H1 (cell line): ENCODE measurements at regions not wholly inside any gene's neighbourhood (a gene's known extent, or its start where the extent isn't known, plus 50 kb on each side); places are given as distances from the start of the nearest gene placed in this dataset.

Experiments
- CHD1 ChIP-seq: IDR thresholded peaks from 2 replicates; pipeline ENCODE4 v1.6.1; 2012; ENCODE audit warnings: low read depth, low read length, improper control_type of control experiment
- PHF8 ChIP-seq: fragments of 200-600 bp; sonication (generic); conservative IDR thresholded peaks from 2 replicates; pipeline ENCODE4 v1.7.1; 2012; ENCODE audit warnings: low read depth, mild to moderate bottlenecking, inconsistent platforms, low read length, moderate library complexity
- RAD21 ChIP-seq, 2 experiments: IDR thresholded peaks in 1 of 2; conservative IDR thresholded peaks in 1 of 2; 2 replicates each; pipeline ENCODE4 v1.6.1; 2011; ENCODE audit warnings: low read depth in 2 of 2, low read length in 2 of 2, improper control_type of control experiment in 1 of 2, inconsistent platforms in 1 of 2, mild to moderate bottlenecking in 1 of 2, moderate library complexity in 1 of 2
- TBP ChIP-seq: IDR thresholded peaks from 2 replicates; pipeline ENCODE4 v1.6.1; 2011; ENCODE audit warnings: low read depth, low read length, improper control_type of control experiment
- TF ChIP-seq, protein P1 (sequence below): fragments of 300-600 bp; sonication (generic); IDR thresholded peaks from 2 replicates; pipeline ENCODE4 v1.7.1; 2012; ENCODE audit warnings: low read length, moderate library complexity, mild to moderate bottlenecking, inconsistent platforms; ENCODE audit not compliant: insufficient replicate concordance

DNA sequence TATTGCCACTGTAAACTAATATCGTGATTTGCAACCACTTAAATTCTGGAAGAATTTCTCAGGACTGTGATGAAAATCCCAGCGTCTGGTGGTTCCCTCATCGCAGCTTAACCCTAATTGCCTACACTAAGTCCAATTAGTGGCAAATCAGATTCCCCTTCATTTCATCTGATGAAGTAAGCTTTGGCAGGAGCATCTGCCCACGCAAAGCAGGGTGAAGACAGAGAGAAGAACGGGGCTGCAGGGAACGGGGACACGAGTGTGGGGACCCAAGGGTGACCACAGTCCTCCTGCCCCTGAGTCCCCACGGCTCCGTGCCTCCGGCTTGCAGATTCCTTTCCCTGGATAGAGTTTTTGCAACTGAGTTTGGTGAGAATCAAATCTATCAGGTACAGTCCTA is 159.5 kb downstream of the LY86 start (continued):
- no peak for TF ChIP-seq TBP
- TF ChIP-seq PHF8 = no peak
- TF ChIP-seq, protein P1, sequence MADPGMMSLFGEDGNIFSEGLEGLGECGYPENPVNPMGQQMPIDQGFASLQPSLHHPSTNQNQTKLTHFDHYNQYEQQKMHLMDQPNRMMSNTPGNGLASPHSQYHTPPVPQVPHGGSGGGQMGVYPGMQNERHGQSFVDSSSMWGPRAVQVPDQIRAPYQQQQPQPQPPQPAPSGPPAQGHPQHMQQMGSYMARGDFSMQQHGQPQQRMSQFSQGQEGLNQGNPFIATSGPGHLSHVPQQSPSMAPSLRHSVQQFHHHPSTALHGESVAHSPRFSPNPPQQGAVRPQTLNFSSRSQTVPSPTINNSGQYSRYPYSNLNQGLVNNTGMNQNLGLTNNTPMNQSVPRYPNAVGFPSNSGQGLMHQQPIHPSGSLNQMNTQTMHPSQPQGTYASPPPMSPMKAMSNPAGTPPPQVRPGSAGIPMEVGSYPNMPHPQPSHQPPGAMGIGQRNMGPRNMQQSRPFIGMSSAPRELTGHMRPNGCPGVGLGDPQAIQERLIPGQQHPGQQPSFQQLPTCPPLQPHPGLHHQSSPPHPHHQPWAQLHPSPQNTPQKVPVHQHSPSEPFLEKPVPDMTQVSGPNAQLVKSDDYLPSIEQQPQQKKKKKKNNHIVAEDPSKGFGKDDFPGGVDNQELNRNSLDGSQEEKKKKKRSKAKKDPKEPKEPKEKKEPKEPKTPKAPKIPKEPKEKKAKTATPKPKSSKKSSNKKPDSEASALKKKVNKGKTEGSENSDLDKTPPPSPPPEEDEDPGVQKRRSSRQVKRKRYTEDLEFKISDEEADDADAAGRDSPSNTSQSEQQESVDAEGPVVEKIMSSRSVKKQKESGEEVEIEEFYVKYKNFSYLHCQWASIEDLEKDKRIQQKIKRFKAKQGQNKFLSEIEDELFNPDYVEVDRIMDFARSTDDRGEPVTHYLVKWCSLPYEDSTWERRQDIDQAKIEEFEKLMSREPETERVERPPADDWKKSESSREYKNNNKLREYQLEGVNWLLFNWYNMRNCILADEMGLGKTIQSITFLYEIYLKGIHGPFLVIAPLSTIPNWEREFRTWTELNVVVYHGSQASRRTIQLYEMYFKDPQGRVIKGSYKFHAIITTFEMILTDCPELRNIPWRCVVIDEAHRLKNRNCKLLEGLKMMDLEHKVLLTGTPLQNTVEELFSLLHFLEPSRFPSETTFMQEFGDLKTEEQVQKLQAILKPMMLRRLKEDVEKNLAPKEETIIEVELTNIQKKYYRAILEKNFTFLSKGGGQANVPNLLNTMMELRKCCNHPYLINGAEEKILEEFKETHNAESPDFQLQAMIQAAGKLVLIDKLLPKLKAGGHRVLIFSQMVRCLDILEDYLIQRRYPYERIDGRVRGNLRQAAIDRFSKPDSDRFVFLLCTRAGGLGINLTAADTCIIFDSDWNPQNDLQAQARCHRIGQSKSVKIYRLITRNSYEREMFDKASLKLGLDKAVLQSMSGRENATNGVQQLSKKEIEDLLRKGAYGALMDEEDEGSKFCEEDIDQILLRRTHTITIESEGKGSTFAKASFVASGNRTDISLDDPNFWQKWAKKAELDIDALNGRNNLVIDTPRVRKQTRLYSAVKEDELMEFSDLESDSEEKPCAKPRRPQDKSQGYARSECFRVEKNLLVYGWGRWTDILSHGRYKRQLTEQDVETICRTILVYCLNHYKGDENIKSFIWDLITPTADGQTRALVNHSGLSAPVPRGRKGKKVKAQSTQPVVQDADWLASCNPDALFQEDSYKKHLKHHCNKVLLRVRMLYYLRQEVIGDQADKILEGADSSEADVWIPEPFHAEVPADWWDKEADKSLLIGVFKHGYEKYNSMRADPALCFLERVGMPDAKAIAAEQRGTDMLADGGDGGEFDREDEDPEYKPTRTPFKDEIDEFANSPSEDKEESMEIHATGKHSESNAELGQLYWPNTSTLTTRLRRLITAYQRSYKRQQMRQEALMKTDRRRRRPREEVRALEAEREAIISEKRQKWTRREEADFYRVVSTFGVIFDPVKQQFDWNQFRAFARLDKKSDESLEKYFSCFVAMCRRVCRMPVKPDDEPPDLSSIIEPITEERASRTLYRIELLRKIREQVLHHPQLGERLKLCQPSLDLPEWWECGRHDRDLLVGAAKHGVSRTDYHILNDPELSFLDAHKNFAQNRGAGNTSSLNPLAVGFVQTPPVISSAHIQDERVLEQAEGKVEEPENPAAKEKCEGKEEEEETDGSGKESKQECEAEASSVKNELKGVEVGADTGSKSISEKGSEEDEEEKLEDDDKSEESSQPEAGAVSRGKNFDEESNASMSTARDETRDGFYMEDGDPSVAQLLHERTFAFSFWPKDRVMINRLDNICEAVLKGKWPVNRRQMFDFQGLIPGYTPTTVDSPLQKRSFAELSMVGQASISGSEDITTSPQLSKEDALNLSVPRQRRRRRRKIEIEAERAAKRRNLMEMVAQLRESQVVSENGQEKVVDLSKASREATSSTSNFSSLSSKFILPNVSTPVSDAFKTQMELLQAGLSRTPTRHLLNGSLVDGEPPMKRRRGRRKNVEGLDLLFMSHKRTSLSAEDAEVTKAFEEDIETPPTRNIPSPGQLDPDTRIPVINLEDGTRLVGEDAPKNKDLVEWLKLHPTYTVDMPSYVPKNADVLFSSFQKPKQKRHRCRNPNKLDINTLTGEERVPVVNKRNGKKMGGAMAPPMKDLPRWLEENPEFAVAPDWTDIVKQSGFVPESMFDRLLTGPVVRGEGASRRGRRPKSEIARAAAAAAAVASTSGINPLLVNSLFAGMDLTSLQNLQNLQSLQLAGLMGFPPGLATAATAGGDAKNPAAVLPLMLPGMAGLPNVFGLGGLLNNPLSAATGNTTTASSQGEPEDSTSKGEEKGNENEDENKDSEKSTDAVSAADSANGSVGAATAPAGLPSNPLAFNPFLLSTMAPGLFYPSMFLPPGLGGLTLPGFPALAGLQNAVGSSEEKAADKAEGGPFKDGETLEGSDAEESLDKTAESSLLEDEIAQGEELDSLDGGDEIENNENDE = no peak
- no peak for TF ChIP-seq RAD21 (IDR thresholded peaks at IDR 0.05 in 1 of 2, conservative IDR thresholded peaks at IDR 0.05 in 1 of 2; ENCODE audit: low read depth in 2 of 2, low read length in 2 of 2)
- no peak for TF ChIP-seq CHD1
- TF ChIP-seq, all 59 proteins: peak for 0
